Glutamatergic neuron (in vitro differentiated cells): ENCODE measurements at regions not wholly inside any gene's neighbourhood (a gene's known extent, or its start where the extent isn't known, plus 50 kb on each side); places are given as distances from the start of the nearest gene placed in this dataset.

ENCODE experiments used
- DNase-seq: peaks from one replicate; pipeline ENCODE4 v3.0.0; 2022
- H3K27ac Mint-ChIP-seq: one replicate; pipeline ENCODE4 v1.8.0; 2020; ENCODE audit warnings: mild to moderate bottlenecking, mixed read lengths, inconsistent platforms; ENCODE audit not compliant: unreplicated experiment
- H3K27me3 Mint-ChIP-seq: one replicate; pipeline ENCODE4 v1.8.0; 2020; ENCODE audit warnings: mild to moderate bottlenecking, moderate library complexity, mixed read lengths, inconsistent platforms; ENCODE audit not compliant: unreplicated experiment
- H3K36me3 Mint-ChIP-seq: one replicate; pipeline ENCODE4 v1.8.0; 2020; ENCODE audit warnings: mild to moderate bottlenecking, mixed read lengths, inconsistent platforms; ENCODE audit not compliant: unreplicated experiment
- H3K4me1 Mint-ChIP-seq: one replicate; pipeline ENCODE4 v1.8.0; 2020; ENCODE audit warnings: mild to moderate bottlenecking, low read depth, mixed read lengths, inconsistent platforms; ENCODE audit not compliant: unreplicated experiment
- H3K4me3 Mint-ChIP-seq: one replicate; pipeline ENCODE4 v1.8.0; 2020; ENCODE audit warnings: mild to moderate bottlenecking, mixed read lengths, inconsistent platforms; ENCODE audit not compliant: unreplicated experiment
- H3K9me3 Mint-ChIP-seq: one replicate; pipeline ENCODE4 v1.8.0; 2020; ENCODE audit warnings: mild to moderate bottlenecking, moderate library complexity, mixed read lengths, inconsistent platforms; ENCODE audit not compliant: unreplicated experiment
- TF ChIP-seq, protein P1 (sequence below): fragments of 200-600 bp; sonication (generic); IDR thresholded peaks from one replicate; pipeline ENCODE4 v1.5.0; 2021; ENCODE audit not compliant: partially characterized antibody, unreplicated experiment

DNA sequence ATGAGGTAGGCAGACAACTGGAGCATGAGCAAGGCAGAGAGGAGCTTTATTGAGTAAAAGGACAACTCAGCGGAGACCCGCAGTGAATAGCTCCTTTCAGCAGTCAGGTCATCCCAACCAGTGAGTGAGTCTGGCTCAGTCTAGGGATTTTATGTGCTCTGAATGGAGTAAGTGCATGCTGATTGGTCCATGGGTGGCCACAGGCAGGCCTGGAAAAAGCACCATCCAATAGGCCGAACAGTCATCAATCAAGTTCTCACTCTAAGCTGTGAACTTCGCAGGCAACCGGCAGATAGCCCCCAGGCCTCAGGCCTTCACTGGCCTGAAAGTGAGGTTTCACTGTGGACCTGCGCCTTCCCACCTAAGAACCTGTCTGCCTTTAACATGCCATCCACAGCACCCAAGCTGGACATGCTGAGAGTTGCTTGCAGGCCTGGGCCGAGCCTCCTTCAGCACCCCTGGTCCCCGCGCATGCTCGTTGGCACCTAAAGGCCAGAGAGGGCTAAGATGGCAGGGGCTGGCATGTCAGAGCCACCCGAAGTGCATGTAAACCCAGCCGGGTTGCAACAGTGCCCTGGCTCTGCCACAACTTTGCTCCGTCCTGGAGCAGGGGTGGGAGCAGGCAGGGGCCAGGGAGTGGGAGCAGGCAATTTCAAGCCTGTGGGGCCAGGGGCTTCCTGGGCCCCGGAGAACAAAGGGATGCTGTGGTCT is 698.7 kb downstream of the SLITRK1 start:
- TF ChIP-seq, protein P1, sequence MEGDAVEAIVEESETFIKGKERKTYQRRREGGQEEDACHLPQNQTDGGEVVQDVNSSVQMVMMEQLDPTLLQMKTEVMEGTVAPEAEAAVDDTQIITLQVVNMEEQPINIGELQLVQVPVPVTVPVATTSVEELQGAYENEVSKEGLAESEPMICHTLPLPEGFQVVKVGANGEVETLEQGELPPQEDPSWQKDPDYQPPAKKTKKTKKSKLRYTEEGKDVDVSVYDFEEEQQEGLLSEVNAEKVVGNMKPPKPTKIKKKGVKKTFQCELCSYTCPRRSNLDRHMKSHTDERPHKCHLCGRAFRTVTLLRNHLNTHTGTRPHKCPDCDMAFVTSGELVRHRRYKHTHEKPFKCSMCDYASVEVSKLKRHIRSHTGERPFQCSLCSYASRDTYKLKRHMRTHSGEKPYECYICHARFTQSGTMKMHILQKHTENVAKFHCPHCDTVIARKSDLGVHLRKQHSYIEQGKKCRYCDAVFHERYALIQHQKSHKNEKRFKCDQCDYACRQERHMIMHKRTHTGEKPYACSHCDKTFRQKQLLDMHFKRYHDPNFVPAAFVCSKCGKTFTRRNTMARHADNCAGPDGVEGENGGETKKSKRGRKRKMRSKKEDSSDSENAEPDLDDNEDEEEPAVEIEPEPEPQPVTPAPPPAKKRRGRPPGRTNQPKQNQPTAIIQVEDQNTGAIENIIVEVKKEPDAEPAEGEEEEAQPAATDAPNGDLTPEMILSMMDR = no peak
- Mint-ChIP-seq H3K4me1 (no peaks in the 10 kb centered on the region), H3K9me3 (peaks cover 4% of the 10 kb centered on the region), H3K4me3 (no peak overlapping the region), H3K27me3 (no peaks in the 10 kb centered on the region), H3K36me3 (peaks cover 4% of the 10 kb centered on the region), H3K27ac (no peak overlapping the region)
- no peak for DNase-seq

DNA sequence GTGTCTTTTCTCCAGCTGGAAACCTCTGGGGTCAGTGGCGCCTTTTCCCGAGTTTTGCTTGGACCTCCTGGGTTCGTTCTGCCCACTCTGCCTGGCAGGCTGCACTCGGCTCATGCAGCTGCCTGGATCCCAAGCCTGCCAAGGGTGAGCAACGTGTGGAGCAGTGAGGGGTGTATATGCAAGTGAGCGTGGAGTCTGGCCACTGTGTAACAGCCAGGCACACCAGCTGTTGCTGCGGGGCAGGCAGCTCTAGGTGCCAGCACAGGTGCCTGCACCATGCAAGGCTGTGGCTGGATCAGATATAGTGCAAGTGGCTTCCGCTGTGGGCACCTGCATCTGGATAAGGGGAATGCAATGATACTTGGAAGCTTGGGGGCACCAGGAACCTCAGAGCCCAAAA is 699.4 kb downstream of the SLITRK1 start:
- H3K36me3 Mint-ChIP-seq = no peaks in the 10 kb centered on the region
- peaks cover 3% of the 10 kb centered on the region for H3K9me3 Mint-ChIP-seq
- H3K4me1 Mint-ChIP-seq = no peaks in the 10 kb centered on the region
- H3K4me3 Mint-ChIP-seq = no peak overlapping the region
- H3K27me3 Mint-ChIP-seq = no peaks in the 10 kb centered on the region
- no peak overlapping the region for H3K27ac Mint-ChIP-seq
- TF ChIP-seq, protein P1 = no peak
- no peak for DNase-seq

DNA sequence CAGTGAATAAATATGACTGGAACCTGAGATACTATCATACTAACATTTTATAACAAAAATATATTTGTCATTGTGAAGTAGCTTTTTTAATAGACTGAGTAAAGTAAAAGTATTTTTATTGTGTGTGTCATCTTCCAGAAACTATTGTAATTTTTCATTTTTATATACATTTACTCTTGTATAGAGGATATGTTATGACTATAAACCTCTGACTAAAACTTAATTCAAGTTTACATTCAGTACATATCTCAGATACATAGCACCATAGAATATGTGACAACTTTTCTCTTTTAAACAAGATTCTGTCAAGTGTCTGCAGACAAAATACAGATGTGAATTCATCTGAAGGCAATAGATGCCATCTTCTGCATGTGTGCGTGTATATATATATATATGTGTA is 704.3 kb downstream of the SLITRK1 start:
- no peak for DNase-seq
- TF ChIP-seq, protein P1 = no peak
- H3K4me1 Mint-ChIP-seq = no peaks in the 10 kb centered on the region
- H3K9me3 Mint-ChIP-seq = no peaks in the 10 kb centered on the region
- H3K27ac Mint-ChIP-seq = no peak overlapping the region
- no peaks in the 10 kb centered on the region for H3K27me3 Mint-ChIP-seq
- no peaks in the 10 kb centered on the region for H3K36me3 Mint-ChIP-seq
- no peak overlapping the region for H3K4me3 Mint-ChIP-seq

DNA sequence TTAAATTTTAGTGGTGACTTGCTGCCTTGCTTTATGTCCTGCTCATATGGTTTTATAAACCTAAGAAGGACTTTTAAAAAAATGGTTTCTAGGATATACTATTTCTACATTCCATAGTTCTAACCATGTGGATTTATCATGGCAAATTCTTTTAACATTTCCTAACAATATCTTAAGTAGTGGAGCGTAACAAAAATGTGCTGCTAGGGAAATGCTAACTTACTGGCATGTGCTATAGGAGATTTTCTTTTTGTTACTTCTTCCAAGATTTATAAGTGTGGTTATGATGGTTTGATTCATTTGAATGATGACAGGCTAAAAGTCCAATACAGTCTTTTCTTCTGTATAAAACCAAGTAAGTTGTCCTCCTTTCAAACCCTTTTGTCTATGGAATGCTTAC is 713.7 kb downstream of the SLITRK1 start:
- H3K36me3 Mint-ChIP-seq = no peaks in the 10 kb centered on the region
- TF ChIP-seq, protein P1 = no peak
- no peak for DNase-seq
- H3K4me1 Mint-ChIP-seq = no peaks in the 10 kb centered on the region
- no peak overlapping the region for H3K27ac Mint-ChIP-seq
- H3K4me3 Mint-ChIP-seq = no peak overlapping the region
- no peaks in the 10 kb centered on the region for H3K27me3 Mint-ChIP-seq
- peaks cover 3% of the 10 kb centered on the region for H3K9me3 Mint-ChIP-seq

DNA sequence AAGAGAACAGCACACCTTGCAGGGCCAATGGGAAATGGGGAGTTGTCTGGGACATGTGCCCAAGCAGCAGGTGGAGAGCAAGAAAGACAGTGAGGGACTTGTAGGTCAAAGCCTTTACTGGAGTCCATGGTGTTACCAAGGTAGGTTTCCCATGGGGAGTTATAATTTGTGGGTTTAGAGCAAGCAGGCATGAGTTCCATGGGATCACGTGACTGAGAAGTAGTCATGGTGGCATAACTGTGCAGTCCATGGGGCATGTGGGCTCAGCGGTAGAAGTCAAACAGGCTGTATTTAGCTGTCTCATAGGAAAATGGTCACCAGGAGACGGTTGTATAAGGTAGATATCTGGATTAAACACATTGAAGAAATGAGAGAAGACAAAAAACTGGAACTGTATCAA is 715.1 kb downstream of the SLITRK1 start:
- DNase-seq = no peak
- Mint-ChIP-seq H3K27ac (no peak overlapping the region), H3K36me3 (no peaks in the 10 kb centered on the region), H3K4me3 (no peak overlapping the region), H3K9me3 (no peaks in the 10 kb centered on the region), H3K27me3 (no peaks in the 10 kb centered on the region), H3K4me1 (no peaks in the 10 kb centered on the region)
- TF ChIP-seq, protein P1 = no peak
